Choroid plexus epithelial cell (primary cell): ENCODE measurements at regions not wholly inside any gene's neighbourhood (a gene's known extent, or its start where the extent isn't known, plus 50 kb on each side); places are given as distances from the start of the nearest gene placed in this dataset.

Experiments used
- DNase-seq: peaks from one replicate; pipeline ENCODE4 v3.0.0-alpha.2; 2010; ENCODE audit warnings: low read depth
- H3K4me3 ChIP-seq: 2 replicates; pipeline ENCODE4 v1.5.1; 2011; ENCODE audit warnings: low read depth, mild to moderate bottlenecking, control low read depth, low read length, moderate library complexity
- TF ChIP-seq, protein P1 (sequence below): conservative IDR thresholded peaks from 2 replicates; pipeline ENCODE4 v1.5.1; 2011; ENCODE audit warnings: low read depth, mild to moderate bottlenecking, control low read depth, inconsistent platforms, low read length, moderate library complexity

DNA sequence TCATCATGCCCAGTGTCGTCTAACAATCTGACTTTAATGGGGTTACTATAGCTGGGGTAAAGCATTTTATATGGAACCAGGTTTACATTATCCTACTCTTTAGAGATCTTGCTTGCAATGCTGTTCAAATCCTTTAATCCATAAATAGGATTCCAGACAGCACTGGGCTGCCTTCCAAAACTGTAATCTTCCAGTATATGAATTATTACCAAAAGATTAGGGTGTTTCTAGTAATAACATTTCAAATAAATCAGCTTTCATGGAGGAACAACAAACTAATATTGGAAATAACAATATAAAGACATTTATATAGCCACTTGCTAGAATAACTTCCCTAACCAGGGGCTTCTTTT, 88.6 kb upstream of the PLXNA2 start:
- TF ChIP-seq, protein P1, sequence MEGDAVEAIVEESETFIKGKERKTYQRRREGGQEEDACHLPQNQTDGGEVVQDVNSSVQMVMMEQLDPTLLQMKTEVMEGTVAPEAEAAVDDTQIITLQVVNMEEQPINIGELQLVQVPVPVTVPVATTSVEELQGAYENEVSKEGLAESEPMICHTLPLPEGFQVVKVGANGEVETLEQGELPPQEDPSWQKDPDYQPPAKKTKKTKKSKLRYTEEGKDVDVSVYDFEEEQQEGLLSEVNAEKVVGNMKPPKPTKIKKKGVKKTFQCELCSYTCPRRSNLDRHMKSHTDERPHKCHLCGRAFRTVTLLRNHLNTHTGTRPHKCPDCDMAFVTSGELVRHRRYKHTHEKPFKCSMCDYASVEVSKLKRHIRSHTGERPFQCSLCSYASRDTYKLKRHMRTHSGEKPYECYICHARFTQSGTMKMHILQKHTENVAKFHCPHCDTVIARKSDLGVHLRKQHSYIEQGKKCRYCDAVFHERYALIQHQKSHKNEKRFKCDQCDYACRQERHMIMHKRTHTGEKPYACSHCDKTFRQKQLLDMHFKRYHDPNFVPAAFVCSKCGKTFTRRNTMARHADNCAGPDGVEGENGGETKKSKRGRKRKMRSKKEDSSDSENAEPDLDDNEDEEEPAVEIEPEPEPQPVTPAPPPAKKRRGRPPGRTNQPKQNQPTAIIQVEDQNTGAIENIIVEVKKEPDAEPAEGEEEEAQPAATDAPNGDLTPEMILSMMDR: no peak
- H3K4me3 ChIP-seq: no peak overlapping the region
- no peak for DNase-seq

DNA sequence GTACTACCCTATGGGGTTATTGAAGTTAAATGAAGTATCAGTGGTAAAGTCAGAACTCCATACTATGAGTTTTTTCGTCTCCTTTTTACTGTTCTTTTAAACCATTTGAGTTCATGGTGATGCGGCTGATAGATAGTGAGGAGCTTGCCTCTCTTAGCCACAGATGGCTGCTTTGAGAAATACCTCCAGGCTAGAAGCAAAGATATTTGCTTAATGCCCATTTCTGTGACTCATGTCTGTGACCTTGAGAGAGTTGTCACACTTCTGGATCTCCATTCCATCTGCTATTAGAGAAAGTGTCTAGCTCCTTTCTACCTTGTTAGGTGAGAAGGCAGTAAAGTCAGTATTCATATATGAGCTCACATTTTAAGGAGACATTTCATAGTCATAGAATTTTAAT, 89.5 kb upstream of the PLXNA2 start:
- H3K4me3 ChIP-seq: no peak overlapping the region
- DNase-seq: no peak
- TF ChIP-seq, protein P1: no peak

DNA sequence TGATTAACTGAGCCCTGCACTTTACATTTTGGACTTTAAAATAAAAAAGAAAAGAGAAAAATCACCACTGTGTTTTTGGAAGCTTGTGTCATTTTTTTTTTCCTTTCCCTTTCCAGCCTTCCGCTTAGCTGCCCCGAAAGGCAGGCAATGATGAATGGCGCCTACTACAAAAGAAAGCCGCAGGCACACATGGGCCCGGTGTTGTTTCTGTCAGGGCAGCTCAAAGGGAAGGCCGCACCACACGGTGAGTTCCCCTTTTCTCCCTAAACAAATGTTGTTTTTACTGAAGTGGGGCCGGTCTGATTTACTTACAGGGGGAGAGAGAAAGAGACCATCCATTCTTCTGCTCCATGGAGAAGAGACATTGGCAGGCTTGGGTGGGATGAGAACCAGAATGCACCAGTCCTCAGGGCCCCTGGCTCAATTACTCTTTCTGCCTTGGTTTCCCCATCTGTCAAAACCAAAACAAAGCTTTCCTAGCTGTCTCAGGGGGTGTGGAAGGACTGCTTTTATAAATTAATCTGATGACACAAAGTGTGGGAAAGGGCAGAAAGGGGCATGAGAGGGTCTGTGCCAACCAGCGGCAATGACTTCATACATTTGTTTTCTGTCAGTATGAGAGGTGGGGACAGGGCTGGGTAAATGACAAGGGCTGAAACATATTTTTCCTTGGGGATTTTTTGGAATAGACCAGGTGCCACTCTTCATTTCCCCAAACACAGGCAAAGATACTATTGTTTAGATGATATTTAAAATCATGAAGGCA, 91.4 kb upstream of the PLXNA2 start:
- TF ChIP-seq, protein P1: no peak
- DNase-seq: no peak
- H3K4me3 ChIP-seq: no peak overlapping the region

DNA sequence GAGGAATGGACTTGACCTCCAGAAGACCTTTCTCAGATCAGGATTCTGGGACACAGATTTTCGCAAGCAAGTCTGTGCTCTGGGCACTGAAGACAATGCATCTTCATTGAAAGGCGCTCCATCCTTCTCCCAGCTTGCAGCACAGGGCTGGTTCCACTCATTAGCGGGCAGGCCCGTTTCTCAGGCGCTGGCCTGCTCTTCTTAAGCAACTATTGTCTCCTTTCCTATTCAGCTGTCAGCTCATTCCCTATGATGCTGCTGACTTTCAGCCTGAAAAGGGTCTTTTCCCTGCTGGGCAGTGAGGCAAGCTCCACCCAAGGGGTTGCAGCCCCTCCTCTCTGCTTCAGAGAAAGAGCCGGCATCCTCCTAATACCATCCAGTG, 91.9 kb upstream of the PLXNA2 start:
- no peak overlapping the region for H3K4me3 ChIP-seq
- TF ChIP-seq, protein P1: no peak
- DNase-seq: no peak

DNA sequence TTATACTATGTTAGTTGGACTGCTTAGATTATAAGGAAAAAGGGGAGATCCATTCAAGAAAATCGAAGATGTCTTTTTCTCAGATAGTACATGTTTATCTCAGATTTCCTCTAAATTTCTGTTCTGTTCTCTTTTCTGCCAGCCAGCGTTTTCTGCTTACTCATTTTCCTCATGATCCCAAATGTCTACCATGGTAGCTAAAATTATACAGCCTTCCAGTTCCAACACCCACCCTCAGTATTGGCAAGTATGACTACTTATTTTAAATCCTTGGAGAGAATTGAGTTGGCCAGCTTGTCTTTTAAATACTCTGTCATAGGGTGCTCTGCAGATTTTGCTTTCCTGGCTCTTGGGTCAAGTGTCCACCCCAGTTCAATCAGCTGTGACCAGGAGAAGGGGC, 95.7 kb upstream of the PLXNA2 start:
- H3K4me3 ChIP-seq: no peak overlapping the region
- DNase-seq: no peak
- TF ChIP-seq, protein P1: no peak

DNA sequence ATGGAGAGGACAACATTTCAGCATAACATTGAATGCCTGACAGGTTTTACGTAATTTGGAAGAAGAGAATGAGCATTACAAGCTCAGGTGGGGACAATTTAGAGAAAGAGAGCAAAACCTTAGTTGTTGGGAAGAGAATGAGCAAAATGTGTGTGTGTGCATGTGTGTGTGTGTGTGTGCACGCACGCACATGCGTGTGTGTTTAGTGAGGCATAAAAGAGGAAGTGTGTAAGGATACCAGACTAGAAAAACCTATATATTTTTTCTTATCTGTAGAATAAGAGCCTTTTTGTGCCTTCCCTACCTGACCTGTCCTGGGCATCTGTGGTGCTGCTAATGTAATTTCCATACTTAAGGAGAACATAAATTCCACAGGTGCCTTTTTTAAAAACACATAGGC, 99.0 kb upstream of the PLXNA2 start:
- H3K4me3 ChIP-seq: no peak overlapping the region
- TF ChIP-seq, protein P1: no peak
- DNase-seq: no peak

DNA sequence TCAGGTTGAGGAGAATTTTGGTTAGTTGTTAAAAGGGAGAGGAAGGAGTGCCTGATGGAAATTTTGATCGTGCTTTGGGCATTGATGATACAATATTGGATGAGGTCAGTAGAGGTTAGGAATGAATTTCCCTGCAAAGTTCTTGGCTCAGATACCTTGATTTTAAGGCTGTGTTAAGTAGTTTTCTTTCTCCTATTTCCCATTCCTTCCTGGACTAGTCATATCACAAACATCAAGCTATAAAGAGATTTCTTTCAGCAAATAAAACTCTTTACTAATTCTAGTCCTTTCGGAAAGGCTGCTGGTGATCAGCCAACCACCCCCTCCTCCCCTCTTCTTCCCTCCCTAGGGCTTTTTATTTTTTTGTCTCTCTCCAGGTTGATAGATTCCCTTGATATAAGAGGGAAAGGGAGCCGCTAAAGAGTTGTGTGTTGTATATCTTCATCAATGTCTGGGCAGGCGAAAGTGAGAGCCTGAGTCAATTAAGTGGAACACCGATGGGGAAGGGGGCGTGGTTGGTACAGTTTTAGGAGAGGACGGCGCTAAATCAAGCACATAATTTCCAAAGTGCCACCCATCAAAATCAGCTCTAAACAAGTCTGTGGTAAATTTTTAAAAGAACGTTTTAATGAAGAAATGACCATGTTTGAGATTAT, 100.1 kb upstream of the PLXNA2 start:
- TF ChIP-seq, protein P1: no peak
- DNase-seq: no peak
- H3K4me3 ChIP-seq: no peak overlapping the region
